ENCODE measurements at regions not wholly inside any gene's neighbourhood (a gene's known extent, or its start where the extent isn't known, plus 50 kb on each side); places are given as distances from the start of the nearest gene placed in this dataset.

DNA sequence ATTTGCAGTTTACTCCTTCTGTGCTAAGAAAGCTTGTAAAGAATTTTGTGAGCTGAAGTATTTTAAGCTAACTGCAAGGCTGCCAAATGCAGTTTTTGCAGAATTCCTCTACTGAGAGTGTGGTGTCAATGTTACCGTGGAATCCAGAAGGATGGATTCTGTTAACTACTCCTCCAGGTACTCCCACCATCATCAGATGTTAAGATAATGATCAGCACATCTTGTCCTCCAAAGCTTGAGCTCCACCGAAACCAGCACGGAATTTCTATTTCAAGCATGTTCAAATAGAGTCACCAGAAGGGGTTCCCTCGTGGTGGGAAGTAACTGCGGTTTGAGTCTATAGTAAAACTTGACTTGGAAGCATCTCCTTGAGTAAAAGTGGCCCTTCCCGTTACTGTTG is 64.3 kb upstream of the CDKN3 start:
- Histone ChIP-seq H3K27ac (ENCODE audit: low read depth, low read length) (no peak overlapping the region), H3K4me1 (replicated peaks in 1 of 4; ENCODE audit: control insufficient read depth in 3 of 4, insufficient read depth in 4 of 4, low read length in 3 of 4) (no peaks in the 10 kb centered on the region), H4K91ac (replicated peaks; ENCODE audit: insufficient read length, low read length) (no peak overlapping the region), H4K5ac (ENCODE audit: insufficient read length, low read depth, low read length) (no peak overlapping the region), H2BK120ac (replicated peaks; ENCODE audit: low read depth, low read length) (no peak overlapping the region), H4K20me1 (replicated peaks in 1 of 2; ENCODE audit: control insufficient read depth in 1 of 2, insufficient read depth in 2 of 2, low read length in 2 of 2) (no peaks in the 10 kb centered on the region), H2BK15ac (ENCODE audit: low read length) (no peak overlapping the region), H2BK5ac (ENCODE audit: low read depth, low read length) (no peak overlapping the region), H3K56ac (replicated peaks; ENCODE audit: insufficient read length, low read depth, low read length) (no peak overlapping the region), H4K8ac (ENCODE audit: extremely low read depth, insufficient read depth, low read length) (no peak overlapping the region), H3K79me1 (ENCODE audit: low read depth, low read length) (no peaks in the 10 kb centered on the region), H3K79me2 (ENCODE audit: control insufficient read depth in 1 of 2, insufficient read depth in 2 of 2, low read length in 2 of 2) (no peaks in the 10 kb centered on the region), H3K18ac (ENCODE audit: extremely low read depth, low read length) (no peak overlapping the region), H3K9me3 (ENCODE audit: insufficient read depth in 2 of 2, low read depth in 1 of 2, low read length in 1 of 2) (no peaks in the 10 kb centered on the region), H3K27me3 (replicated peaks in 1 of 4; ENCODE audit: control insufficient read depth in 3 of 4, extremely low read depth in 1 of 4, insufficient read depth in 3 of 4, low read length in 3 of 4) (no peaks in the 10 kb centered on the region), H2BK12ac (ENCODE audit: low read depth, low read length) (no peak overlapping the region), H3K14ac (ENCODE audit: insufficient read length) (no peak overlapping the region), H3K9ac (replicated peaks in 1 of 4; ENCODE audit: extremely low read depth in 1 of 4, low read depth in 3 of 4, low read length in 3 of 4) (no peak overlapping the region), H3K4me2 (ENCODE audit: insufficient read depth in 1 of 2, low read depth in 2 of 2, low read length in 2 of 2) (no peak overlapping the region), H3K23ac (ENCODE audit: insufficient read length) (no peak overlapping the region), H2AK5ac (ENCODE audit: low read depth, low read length) (no peak overlapping the region), H3K4me3 (ENCODE audit: extremely low read depth in 1 of 4, insufficient read depth in 2 of 4, low read depth in 3 of 4, low read length in 4 of 4) (no peak overlapping the region), H3K23me2 (ENCODE audit: low read depth, low read length) (no peaks in the 10 kb centered on the region), H3K4ac (replicated peaks; ENCODE audit: insufficient read length, low read depth, low read length) (no peak overlapping the region), H3K36me3 (ENCODE audit: control insufficient read depth in 2 of 4, insufficient read depth in 4 of 4, low read length in 3 of 4) (no peaks in the 10 kb centered on the region), H2BK20ac (ENCODE audit: low read length) (no peak overlapping the region), H2AFZ (ENCODE audit: low read length) (no peak overlapping the region)
- POLR2A ChIA-PET (ENCODE audit: partially characterized antibody): no interaction called here
- DNase-seq (ENCODE audit: low read depth in 1 of 2, low spot score in 2 of 2) (no peak), FAIRE-seq (no peak)
- TF ChIP-seq, protein P1, sequence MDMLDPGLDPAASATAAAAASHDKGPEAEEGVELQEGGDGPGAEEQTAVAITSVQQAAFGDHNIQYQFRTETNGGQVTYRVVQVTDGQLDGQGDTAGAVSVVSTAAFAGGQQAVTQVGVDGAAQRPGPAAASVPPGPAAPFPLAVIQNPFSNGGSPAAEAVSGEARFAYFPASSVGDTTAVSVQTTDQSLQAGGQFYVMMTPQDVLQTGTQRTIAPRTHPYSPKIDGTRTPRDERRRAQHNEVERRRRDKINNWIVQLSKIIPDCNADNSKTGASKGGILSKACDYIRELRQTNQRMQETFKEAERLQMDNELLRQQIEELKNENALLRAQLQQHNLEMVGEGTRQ (IDR thresholded peaks at IDR 0.05; ENCODE audit: low read length): no peak
- no peak for TF ChIP-seq SIRT6 (IDR thresholded peaks at IDR 0.05; ENCODE audit: low read length)
- TF ChIP-seq RAD21 (IDR thresholded peaks at IDR 0.05 in 1 of 2, conservative IDR thresholded peaks at IDR 0.05 in 1 of 2; ENCODE audit: low read depth in 2 of 2, low read length in 2 of 2): no peak
- TF ChIP-seq JUND (IDR thresholded peaks at IDR 0.05; ENCODE audit: low read length): no peak
- CTCF ChIA-PET (ENCODE audit: partially characterized antibody): interaction anchor here (0.6 to 2.9 kb wide), 4 partner anchors 11 to 403 kb away, joined by 3 to 11 read pairs (median 4); no protein-coding TSS in a partner anchor
- WGBS, 2 experiments (ENCODE audit: extremely low coverage in 1 of 2, insufficient coverage in 1 of 2, insufficient read length in 1 of 2, insufficient replicate concordance in 2 of 2, low coverage in 1 of 2, low lambda C conversion rate in 2 of 2, missing lambda C conversion rate in 1 of 2): 90% methylated on average over 6 of the region's 6 CpGs; no CpG with 5 or more reads in 1 of the 2 experiments
